HG03469 (cell line): ENCODE measurements at regions not wholly inside any gene's neighbourhood (a gene's known extent, or its start where the extent isn't known, plus 50 kb on each side); places are given as distances from the start of the nearest gene placed in this dataset.
"Not testable (repeated sequence)": the region's sequence is repeated elsewhere in the genome, so short reads cannot be mapped to it uniquely, and the experiment has no call there.

ENCODE experiments used
- ATAC-seq: cut with Tn5 transposase; IDR thresholded peaks from one replicate; pipeline ENCODE4 v1.9.1; 2021; ENCODE audit warnings: mild to moderate bottlenecking, moderate library complexity, moderate number of reproducible peaks; ENCODE audit not compliant: unreplicated experiment

DNA sequence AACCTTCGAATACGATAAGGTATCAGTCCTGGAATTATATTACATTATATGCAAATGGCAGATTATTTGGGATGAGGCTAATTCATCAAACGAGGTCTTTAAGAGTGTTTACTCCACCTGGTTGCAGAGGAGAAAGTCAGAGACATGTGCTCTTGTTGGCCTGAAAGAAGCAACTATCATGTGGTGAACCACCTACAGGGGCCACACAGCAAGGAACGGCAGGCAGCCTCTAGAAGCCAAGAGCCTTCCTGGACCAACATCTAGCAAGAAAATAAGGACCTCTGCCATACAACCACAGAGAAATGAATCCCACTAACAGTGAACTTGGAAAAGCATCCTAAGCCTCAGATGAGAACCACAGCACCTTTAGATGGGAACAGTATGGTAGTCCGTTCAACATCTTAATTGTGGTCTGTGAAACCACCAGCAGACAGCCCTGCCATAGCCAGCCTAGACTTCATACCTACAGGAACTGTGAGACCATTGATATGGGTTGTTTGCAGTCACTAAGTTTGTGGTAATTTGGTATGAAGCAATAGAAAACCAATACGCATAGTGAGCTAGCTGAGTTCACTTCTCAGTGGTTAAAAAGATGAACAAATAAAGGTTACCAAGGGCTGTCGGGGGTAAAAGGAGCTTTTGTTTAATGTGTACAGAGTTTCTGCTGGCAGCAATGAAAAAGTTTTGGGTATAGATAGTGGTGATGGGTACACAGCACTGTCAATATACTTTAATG lies 345.7 kb upstream of the RUNX1 start:
- ATAC-seq = no peak

DNA sequence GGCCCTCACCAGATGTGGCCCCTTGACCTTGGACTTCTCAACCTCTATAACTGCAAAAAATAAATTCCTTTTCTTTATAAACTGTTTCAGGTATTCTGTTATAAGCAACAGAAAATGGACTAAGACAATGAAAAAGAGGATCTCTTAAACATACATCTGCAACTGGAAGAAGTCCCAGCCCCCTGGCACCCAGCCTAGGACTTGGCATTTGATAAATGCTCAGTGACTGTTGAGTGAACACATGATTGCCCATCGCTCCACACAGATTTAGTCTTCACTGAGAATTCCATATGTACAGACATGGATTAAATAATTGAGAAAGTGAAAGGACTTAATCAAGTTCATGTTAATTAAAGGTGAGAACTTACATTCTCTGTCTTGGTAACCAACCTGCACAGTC lies 344.9 kb upstream of the RUNX1 start:
- no peak for ATAC-seq

DNA sequence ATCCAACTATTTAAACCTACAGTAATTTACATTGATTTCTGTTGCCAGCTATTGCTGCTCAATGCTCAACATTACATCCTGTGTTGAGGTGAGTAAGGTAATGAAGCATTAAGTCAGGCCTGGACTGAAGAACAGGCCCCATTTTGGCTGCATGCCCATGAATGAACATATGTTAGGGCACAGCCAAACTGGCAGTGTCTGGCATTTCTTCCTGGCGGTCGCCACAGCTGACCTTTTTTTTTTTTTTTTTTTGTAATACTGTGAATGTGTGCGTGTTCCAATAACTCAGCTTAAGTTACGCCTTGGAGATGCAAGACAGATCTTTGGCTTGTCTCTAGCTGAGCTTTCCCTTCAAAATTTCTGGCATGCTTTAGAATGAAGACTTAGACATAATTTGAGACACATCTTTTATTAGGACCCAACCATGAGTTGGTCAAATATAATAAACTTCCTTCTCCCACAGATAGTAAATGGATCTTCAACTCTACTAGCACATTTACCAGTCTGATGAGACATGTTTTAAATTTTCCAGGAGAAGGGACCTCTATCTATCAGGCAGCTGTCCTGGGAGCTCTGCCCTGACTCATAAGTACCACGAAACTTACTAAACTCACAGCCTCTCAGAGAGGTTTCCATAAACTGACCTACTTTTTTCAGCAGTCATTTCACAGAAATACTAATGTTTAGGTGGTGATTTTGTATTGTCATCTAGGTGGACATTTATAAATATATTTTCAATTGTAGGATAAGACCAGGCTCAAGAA lies 341.1 kb upstream of the RUNX1 start:
- ATAC-seq = no peak

DNA sequence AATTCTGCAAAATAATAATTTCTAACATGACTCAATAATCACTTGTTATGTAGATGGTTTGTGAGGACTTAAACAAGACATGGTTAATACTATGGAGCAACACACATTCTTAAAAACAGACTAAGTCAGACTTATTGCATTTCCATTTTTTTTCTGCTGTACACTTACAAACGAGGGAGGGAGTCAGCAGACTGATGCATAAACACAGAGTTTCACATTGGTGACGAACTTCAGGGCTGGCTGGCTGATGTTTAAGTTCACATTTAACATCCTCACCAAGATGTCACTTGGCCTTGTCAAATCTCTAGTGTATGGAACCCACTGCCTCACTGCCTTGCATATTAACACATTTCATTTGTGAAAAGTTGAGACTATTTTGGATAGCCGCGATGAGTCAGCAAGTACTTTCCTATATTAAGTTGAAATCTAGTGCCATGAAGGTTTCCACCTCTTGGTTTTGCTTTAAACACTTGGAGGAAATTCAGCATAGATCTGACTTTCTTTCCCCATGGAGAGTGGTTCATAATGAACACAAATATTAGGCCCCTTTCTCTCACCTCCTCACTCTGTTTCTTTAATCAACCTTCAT lies 337.5 kb upstream of the RUNX1 start:
- no peak for ATAC-seq

DNA sequence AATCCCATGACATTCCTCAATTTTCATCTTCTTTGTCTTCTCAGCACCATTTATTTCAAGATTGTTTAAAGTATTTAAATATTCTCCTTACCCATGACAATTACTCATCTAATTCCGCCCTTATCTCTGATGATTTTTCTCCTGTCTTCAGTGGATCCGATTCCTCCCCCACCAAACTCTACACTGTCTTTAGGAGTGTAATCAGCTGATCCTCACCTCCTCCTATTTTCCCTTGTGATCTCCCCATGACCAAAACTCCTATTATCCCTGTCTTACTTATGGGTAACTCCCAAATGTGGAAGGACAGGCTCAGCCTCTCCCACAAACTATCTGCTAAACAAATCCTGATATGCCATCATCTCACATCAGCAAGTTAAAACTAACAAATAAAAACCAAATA lies 335.3 kb upstream of the RUNX1 start:
- ATAC-seq = no peak

DNA sequence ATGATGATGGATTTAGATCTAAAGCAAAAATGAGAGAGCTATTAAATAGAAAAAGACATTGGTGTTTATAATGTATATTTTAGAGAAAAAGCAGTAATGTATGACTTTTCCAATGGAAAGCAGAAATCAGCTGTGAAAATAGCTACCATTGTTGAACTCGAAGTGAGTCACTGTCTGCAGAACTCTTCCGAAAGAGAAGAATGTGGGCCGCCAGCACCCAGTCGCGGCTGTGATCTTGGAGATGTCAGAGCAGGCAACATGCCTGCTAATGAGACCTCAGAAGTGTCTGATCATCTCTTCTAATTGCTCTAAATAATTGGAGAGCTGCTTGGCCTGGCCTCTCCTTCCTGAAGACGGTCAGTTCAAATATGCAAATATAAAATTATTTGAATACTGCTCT lies 333.6 kb upstream of the RUNX1 start:
- ATAC-seq = no peak

DNA sequence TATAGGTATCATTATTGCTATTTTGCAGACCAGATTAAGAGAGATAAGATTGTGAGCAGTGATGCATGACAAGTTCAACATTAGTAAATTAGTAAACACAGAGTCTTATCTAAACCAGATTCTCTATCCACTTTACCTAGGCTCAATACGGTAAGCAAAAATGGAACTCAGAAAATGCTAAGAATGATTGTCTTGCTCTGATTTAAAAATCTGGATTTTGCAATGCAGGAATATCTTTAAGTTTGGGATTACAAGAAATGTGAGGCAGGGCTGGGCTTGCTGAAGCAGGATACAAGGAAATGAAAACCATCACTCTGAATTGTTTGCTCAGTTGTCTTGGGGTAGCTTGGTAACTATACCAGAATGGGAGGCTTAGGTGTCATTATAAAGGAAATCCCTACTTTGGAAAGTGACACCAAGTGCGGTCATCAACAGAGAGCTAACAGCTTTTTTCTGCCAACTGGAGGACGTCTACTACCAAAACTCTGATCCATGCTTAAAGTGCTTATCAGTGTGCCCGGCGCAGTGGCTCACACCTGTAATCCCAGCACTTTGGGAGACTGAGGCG lies 332.7 kb upstream of the RUNX1 start:
- no peak for ATAC-seq

DNA sequence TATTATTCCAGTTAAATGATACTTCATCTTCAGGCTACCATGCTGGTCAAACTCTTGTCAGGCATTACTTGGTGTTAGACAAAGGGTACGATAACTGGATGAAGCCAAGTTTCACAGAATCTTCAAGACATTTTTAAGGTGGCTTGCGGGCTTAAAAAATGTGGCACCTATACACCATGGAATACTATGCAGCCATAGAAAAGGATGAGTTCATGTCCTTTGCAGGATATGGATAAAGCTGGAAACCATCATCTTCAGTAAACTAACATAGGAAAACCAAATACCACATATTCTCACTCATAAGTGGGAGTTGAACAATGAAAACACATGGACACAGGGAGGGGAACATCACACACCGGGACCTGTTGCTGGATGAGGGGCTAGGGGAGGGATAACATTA lies 331.2 kb upstream of the RUNX1 start:
- not testable (repeated sequence) for ATAC-seq

DNA sequence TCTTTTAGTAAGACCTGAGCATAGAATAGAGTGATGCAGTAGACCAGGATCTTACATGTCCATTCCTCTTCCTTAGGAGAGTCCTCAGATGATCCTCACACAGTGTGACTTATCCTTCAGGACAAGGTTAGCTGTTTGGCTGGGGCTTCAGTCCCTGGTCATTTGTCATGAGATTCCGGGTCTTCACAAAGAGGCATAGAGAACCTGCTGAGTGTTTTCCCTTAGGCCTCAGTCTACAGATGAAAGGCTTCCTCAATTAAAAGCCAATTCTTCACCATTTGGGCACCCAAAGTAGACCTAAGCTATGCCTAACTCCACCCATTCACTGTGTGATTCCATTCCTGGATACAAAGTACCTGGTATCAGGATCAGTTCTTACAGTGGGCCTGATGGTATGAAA lies 329.8 kb upstream of the RUNX1 start:
- ATAC-seq = no peak

DNA sequence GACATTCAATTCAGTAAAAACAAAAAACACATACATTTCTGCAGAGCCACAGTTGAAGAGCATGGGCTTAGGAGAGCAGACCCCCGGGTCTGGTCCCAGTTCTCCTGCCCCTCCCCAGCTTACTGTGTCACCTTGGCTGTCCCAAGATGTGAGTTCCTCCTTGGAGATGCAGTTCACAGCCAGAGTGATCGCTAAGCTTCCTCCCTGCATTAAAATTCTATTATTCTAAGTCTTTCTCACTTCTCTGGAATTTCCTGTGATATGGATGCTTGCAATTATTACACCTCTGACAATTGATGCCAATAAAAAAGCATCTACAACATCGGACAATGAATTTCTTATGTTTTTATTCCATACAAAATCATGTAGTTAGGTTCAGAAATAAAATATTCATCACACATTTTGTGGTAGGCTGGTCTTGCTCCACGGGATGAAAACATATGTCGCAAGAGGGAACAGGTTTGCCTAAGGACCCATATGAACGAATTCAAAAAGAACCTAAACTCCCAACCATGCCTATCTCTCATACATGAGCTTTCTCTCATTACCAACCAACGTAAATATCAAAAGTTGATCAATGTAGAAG lies 328.5 kb upstream of the RUNX1 start:
- ATAC-seq = no peak

DNA sequence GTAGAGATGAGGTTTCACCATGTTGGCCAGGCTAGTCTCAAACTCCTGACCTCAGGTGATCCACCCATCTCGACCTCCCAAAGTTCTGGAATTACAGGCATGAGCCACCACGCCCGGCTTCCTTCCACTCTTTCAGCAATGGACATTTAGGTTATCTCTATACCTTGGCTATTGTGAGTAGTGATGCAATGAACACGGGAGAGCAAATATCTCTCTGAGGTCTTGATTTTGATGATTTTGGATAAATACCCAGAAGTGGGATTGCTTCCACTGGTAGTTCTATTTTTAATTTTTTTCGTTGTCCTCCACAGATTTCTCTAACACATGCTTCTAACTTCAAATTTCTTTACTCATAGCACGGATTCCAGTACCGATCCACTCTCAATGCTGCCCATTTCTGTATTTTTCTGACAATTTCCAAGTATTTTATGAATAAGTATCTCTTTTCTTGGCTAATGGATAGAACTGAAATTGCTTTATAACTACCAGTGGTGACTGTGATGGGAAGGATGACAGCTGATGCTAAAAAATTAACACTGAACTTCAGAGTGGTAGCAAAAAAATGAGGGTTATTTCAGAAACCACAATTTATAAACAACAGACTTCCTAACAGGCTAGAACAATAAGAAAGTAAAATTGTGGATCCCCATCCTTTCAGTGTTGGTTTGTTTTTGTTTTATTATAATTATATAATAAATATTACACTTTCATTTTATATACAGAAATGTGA lies 327.5 kb upstream of the RUNX1 start:
- ATAC-seq = no peak

DNA sequence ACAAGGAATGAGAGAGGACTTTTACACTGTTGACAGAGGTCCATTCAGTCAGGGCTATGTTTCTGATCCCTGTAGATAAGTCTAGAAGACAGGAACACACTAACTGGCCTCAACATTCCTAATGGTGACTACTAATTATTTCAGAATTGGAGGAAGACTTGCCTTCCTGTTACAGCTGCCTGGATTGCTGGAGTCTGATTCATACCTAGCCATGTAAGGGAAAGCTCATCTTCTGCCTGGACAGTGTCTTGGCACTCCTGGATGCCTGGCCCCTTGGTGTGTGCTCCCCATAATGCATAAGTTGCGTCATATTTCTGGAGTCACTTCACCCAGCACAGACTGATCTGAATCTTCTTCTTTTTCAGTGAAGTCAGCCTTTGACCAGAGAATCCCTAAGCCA lies 326.0 kb upstream of the RUNX1 start:
- no peak for ATAC-seq

DNA sequence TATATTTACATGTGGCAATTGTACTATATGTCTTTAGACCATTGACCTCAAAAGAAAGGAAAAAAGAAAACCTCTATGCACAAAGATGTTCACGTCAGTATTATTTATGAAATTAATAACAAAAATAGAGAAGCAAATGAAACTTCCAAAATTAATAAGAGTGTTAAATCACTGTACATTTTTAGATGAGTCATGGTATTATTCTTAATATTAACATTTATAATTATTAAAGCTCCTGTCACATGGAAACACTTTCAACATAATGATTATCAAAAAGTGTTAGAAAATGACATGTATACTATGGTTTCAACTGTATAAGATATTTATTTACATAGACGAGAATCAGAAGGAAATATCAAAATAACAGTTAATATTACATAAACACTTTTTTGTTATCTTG lies 324.9 kb upstream of the RUNX1 start:
- ATAC-seq = no peak

DNA sequence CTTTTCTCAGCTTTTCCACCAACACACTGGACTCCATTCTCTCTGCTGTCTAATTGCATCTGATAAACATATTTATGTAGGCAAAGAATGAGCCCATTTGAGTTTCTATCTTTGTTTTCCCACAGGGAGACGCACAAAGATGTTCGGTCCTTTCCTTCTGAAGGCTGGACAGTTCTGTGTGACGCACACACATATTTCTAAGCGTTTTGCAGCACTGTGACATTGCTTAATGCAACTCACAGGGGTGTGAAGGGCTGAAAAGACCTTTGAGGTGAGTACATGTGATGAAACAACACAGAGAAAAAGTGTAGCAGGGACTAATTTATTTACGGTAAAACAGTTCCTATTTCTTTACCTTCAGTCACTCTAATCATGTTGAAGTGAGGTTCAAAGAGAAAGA lies 323.1 kb upstream of the RUNX1 start:
- no peak for ATAC-seq

DNA sequence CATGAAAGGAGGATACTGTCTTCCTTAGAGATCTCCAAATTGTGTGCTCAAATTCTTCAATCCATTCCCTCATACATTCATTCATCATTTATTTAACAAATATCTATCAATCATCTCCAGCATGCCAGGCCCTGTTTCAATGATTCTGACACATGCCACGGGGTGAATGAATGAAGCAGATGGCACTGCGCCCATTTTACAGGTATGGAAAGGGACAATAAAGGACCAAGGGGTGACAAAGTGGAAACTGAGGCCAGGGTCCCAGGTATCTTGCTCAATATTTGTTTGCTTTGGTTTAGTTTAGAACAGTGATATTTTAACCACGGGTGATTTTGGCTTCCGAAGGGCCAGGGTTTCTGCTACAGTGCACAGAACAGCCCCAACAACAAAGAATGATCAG lies 321.6 kb upstream of the RUNX1 start:
- no peak for ATAC-seq

DNA sequence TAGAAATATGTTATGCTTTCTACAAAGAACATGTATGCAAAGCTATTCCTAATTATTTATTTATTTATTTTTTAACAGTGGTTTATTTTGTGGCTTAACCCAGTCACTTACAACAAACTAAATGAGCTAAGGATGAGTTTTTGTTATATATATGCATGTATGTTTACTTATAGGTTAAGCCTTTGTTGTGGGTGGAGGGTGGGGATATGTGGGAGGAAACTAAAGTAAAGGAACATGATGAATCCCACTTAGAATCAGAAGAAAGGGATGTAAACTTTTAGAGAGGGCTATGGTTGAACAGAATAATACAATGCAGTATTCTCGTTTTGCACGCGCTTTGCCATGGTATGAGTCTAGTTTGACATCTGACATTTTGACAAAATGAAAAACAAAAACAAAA lies 321.0 kb upstream of the RUNX1 start:
- ATAC-seq = no peak

DNA sequence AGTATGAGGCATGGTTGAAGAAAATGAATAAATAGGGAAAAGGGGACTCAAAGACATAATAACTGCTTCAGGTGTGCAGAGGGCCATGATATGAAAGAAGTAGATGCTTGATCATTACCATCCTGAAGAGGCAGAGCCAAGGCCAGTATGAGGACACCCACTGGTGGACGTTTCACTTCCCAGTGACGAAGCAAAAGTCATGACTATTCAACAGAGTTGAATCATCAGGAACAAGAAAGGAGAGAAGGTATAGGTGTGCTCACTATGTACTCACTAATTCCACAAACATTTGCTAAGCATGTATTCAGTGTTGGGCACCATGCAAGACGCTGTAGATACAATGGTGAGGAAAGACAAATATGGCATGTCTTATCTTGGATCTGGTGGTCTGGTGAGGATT lies 319.2 kb upstream of the RUNX1 start:
- no peak for ATAC-seq

DNA sequence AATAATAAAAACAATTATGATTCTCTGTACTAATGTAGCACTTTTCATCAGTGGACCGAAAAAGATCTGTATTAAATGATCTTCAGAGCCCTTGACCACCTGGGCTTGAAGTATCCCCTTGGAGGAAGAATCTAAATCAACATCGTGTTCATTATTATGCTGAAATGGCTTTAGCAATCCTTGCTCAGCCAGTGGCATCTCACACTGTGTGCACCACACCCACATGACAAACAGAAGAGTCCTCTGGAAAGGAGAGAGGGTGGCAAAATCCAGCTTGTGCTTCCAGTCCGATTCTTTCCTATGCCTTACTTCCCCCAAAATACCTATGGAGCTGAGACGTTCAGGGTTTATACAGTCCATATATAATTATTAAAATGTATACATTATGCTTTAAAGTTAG lies 318.5 kb upstream of the RUNX1 start:
- ATAC-seq = no peak

DNA sequence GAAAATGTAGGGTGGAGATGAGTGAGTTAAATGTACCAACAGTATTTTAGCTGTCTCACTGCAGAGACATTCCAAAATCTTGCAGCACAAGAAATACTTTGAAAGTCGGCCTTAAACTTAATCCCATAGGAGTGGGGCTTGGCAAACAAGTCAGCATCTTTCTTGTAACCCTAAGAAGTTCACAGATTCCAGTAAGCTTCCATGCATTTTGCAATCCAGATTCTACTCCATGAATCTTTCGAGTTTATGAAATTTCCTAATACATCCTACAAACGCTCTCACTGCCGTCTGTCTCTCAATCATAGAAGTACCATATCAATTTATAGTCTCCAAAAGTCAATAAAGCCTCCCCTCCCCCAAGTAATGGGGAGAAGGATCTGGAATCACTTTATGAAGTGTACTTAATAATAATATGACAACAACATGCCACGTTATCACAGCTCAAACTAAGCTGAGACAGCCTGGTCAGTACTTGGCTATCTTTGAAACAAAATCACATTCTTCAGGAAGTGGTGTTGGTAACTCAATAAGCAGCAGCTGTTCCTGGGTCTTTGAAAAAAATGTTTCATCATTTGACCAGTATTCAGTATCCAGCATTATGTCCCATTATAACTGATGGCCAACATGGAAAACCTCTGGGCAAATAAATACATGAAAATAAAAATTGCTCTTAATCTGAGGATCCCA lies 317.4 kb upstream of the RUNX1 start:
- ATAC-seq = no peak

DNA sequence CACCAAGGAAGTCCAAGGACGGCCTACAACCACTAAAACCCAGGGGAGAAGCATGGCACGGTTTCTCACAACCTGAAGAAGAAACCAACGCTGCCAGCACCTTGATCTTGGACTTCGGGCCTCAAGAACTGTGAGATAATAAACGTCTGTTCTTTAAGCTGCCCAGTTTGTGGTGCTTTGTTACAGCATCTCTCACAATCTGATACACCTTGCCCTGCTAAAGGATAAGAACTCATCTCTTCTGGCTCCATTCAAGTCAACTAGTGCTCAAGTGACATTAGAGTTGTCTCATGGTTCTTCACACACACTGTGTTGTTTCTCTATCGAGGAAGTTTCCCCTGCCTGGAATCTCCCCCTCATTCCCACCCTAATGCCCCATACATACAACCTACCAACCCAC lies 314.4 kb upstream of the RUNX1 start:
- no peak for ATAC-seq
